ENCODE measurements at regions not wholly inside any gene's neighbourhood (a gene's known extent, or its start where the extent isn't known, plus 50 kb on each side); places are given as distances from the start of the nearest gene placed in this dataset.

DNA sequence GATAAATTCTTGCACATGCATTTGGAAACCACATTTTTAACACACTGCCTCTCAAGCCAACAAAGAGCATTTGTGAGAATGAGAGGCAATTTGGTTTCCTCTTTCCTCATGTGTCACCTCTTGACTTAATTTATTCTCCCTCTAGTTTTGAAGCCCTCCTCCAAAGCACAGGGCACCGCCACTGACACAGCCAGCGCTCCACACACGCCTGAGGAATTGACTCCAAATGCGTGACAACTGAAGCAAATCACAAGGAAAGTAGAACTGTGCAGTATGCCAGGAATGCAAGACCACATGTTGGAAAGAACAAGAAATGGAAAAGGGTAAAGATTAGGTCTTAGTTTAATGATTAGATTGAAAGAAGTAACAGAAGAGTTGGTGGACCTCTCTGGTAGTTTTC, 173.3 kb downstream of the LSM5 start:
- H3K9me3 ChIP-seq (ENCODE audit: control insufficient read depth, low read length), result no peaks in the 10 kb centered on the region
- TF ChIP-seq, protein P1, sequence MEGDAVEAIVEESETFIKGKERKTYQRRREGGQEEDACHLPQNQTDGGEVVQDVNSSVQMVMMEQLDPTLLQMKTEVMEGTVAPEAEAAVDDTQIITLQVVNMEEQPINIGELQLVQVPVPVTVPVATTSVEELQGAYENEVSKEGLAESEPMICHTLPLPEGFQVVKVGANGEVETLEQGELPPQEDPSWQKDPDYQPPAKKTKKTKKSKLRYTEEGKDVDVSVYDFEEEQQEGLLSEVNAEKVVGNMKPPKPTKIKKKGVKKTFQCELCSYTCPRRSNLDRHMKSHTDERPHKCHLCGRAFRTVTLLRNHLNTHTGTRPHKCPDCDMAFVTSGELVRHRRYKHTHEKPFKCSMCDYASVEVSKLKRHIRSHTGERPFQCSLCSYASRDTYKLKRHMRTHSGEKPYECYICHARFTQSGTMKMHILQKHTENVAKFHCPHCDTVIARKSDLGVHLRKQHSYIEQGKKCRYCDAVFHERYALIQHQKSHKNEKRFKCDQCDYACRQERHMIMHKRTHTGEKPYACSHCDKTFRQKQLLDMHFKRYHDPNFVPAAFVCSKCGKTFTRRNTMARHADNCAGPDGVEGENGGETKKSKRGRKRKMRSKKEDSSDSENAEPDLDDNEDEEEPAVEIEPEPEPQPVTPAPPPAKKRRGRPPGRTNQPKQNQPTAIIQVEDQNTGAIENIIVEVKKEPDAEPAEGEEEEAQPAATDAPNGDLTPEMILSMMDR (IDR thresholded peaks at IDR 0.05), result no peak
- H3K9ac ChIP-seq, result no peak overlapping the region
- H3K27me3 ChIP-seq (ENCODE audit: control insufficient read depth, insufficient read depth, low read length), result no peaks in the 10 kb centered on the region
- H3K4me2 ChIP-seq (ENCODE audit: low read length), result no peak overlapping the region
- H2AFZ ChIP-seq, result no peak overlapping the region
- no peak overlapping the region for H3K4me3 ChIP-seq (ENCODE audit: low read depth, low read length)
- H3K27ac ChIP-seq, result no peak overlapping the region
- H3K4me1 ChIP-seq, result no peaks in the 10 kb centered on the region
- no peaks in the 10 kb centered on the region for H3K36me3 ChIP-seq (ENCODE audit: control insufficient read depth, insufficient read depth, low read length)
- no peaks in the 10 kb centered on the region for H3K79me2 ChIP-seq

DNA sequence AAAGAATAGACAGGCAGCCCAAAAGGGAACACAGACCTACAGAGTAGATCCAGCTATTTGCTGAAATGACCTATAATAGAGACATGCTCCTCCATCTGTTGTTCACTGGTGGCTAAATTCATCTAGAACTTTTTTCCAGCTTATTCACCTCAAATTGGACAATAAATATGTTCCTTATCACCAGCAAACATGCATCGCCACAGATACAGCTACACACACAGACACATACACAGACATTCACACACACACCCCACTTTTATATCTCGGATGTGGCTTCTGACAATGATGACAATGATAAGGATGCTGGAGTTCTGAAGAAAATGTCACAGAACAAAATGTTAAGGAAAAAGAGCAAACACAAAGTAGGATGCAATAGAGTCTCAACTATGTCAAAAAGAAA, 175.4 kb downstream of the LSM5 start:
- H3K36me3 ChIP-seq (ENCODE audit: control insufficient read depth, insufficient read depth, low read length), result no peaks in the 10 kb centered on the region
- no peaks in the 10 kb centered on the region for H3K27me3 ChIP-seq (ENCODE audit: control insufficient read depth, insufficient read depth, low read length)
- no peak overlapping the region for H3K9ac ChIP-seq
- no peaks in the 10 kb centered on the region for H3K9me3 ChIP-seq (ENCODE audit: control insufficient read depth, low read length)
- H3K4me2 ChIP-seq (ENCODE audit: low read length), result no peak overlapping the region
- H3K79me2 ChIP-seq, result no peaks in the 10 kb centered on the region
- TF ChIP-seq, protein P1 (IDR thresholded peaks at IDR 0.05), result no peak
- no peak overlapping the region for H3K27ac ChIP-seq
- no peak overlapping the region for H3K4me3 ChIP-seq (ENCODE audit: low read depth, low read length)
- no peaks in the 10 kb centered on the region for H3K4me1 ChIP-seq
- no peak overlapping the region for H2AFZ ChIP-seq

DNA sequence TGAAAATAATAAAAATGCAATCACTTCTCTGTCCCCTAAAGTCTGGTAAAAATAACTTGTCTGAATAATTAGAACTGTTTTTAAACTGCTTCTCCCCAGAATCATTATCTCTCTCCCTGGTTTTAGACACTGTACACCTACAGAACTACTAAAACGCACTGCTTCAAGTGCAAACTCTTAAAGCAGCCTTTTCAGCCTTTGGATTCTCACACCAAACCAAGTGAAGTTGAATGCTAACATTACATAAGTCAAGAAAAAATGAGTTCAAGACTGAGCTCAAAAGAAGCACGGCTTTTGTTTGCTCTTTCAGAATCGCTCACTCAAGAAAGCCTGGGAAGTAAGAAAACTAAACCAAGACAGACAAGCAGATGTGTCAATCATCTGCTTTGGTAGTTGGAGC, 188.8 kb downstream of the LSM5 start:
- H3K4me3 ChIP-seq (ENCODE audit: low read depth, low read length), result no peak overlapping the region
- H3K9me3 ChIP-seq (ENCODE audit: control insufficient read depth, low read length), result no peaks in the 10 kb centered on the region
- no peak overlapping the region for H2AFZ ChIP-seq
- no peaks in the 10 kb centered on the region for H3K36me3 ChIP-seq (ENCODE audit: control insufficient read depth, insufficient read depth, low read length)
- no peak overlapping the region for H3K9ac ChIP-seq
- TF ChIP-seq, protein P1 (IDR thresholded peaks at IDR 0.05), result no peak
- no peak overlapping the region for H3K4me2 ChIP-seq (ENCODE audit: low read length)
- H3K27ac ChIP-seq, result no peak overlapping the region
- no peaks in the 10 kb centered on the region for H3K27me3 ChIP-seq (ENCODE audit: control insufficient read depth, insufficient read depth, low read length)
- peaks cover 2% of the 10 kb centered on the region for H3K4me1 ChIP-seq
- H3K79me2 ChIP-seq, result no peaks in the 10 kb centered on the region

DNA sequence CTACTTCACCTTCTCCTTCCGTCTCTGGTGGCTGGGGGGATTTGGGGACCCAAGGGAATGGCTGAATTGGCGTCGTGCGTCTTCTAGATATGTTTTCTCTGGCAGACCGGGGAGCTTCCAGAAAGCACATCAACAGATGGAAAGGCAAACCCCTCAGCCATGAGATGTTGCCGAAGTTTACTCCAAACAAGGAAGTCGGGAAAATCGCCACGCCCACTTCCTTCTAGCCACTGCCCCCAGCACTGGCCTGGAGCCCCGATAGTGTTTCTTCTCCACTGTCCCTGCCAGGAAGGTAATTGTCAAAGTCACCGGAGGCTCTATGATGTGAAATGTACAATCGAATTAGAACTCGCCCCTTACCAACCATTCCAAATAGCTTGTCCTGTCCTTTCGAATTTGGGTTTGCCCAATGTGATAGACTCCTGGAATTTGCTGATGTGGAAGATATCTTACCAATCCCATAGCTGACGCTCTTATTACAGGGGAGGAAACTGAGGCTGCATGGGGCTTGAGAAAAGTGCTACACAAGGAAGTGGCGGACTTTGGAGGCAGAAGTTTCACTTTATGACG, 191.0 kb downstream of the LSM5 start:
- Histone ChIP-seq H3K27me3 (ENCODE audit: control insufficient read depth, insufficient read depth, low read length) (no peaks in the 10 kb centered on the region), H3K36me3 (ENCODE audit: control insufficient read depth, insufficient read depth, low read length) (no peaks in the 10 kb centered on the region), H3K27ac (no peak overlapping the region), H3K9ac (no peak overlapping the region), H3K4me2 (ENCODE audit: low read length) (peak overlapping the region; percentile 75), H3K9me3 (ENCODE audit: control insufficient read depth, low read length) (no peaks in the 10 kb centered on the region), H3K4me1 (peaks cover 2% of the 10 kb centered on the region), H3K79me2 (no peaks in the 10 kb centered on the region), H2AFZ (no peak overlapping the region), H3K4me3 (ENCODE audit: low read depth, low read length) (peak overlapping the region; percentile 45)
- TF ChIP-seq, protein P1 (IDR thresholded peaks at IDR 0.05), result no peak

DNA sequence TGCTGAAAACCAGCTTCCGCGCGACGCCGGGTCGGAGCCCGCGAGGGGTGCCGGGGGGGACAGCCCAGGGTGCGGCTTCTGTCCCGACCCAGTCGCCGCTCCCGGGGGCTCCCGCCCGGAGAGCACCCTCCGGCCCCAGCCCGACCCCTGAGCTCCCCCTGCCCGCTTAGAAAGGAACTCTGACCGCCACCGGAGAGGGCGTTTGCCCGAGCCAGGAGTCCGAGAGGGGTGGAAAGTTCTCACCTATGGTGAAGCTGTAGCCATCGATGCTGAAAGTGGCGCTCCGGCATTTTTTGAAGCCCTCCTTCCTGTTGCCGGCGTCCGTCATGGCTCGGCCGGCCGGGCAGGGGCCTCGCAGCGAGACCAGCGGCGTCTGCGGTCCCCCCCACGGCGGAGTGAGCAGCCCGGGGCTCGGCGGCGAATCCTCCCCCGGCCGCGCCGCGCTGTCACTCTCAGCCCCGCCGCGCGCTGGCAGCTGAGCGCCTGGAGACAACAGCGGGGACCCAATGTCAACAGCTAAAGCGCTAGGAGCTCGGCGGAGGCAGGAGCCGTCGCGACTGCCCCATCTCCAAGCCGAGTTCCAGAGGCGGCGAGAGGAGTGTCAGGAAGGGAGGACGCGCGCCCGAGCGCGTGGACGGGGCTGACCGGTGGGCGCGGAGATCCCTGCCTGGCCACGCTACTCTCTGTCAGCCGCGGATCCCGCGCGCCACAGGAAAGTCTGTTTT, 191.6 kb downstream of the LSM5 start:
- Histone ChIP-seq H3K9ac (no peak overlapping the region), H3K4me1 (peaks cover 2% of the 10 kb centered on the region), H3K4me2 (ENCODE audit: low read length) (peak overlapping the region; percentile 75), H3K27me3 (ENCODE audit: control insufficient read depth, insufficient read depth, low read length) (no peaks in the 10 kb centered on the region), H3K4me3 (ENCODE audit: low read depth, low read length) (peak overlapping the region; percentile 45), H3K27ac (no peak overlapping the region), H2AFZ (peak overlapping the region; percentile 61), H3K36me3 (ENCODE audit: control insufficient read depth, insufficient read depth, low read length) (no peaks in the 10 kb centered on the region), H3K79me2 (no peaks in the 10 kb centered on the region), H3K9me3 (ENCODE audit: control insufficient read depth, low read length) (no peaks in the 10 kb centered on the region)
- TF ChIP-seq, protein P1 (IDR thresholded peaks at IDR 0.05), result no peak
